ENCODE measurements at regions not wholly inside any gene's neighbourhood (a gene's known extent, or its start where the extent isn't known, plus 50 kb on each side); places are given as distances from the start of the nearest gene placed in this dataset.
"Not testable (repeated sequence)": the region's sequence is repeated elsewhere in the genome, so short reads cannot be mapped to it uniquely, and the experiment has no call there.

DNA sequence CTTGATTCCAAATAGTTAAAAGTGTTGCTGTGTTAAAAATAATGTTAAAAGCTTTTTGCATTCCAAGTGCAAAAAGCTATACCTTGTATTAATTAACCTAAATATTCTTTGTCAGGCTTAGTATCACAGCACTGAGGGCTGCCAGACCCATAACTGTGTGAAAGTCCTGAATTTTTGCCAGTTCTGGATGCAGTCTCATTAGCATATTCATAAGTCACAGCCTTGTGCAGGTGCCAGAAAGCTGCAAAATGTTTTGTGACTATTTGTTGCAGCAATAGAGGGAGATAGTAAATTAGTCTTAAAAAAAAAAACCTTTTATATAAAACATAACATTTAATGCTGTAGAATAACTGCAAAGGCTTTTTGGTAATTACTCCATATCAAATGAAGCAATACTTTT lies 56.6 kb downstream of the SLITRK1 start:
- DNase-seq, result no peak

DNA sequence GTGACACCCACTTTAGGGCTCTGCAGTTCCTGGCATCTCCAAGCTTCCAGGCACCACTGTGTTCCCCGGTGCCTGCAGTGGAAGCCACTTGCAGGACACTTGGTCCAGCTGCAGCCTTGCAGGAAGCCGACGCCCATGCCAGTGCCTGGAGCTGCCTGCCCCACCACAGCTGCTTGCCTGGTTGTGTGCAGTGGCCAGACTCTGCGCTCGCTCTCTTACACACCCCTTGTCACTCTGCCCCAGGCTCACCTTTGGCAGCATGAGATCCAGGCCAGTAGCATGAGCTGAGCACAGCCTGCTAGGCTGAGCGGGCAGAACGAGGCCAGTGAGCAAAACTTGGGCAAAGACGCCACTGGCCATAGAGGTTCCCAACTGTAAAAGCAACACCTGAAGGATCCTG lies 57.7 kb downstream of the SLITRK1 start:
- no peak for DNase-seq

DNA sequence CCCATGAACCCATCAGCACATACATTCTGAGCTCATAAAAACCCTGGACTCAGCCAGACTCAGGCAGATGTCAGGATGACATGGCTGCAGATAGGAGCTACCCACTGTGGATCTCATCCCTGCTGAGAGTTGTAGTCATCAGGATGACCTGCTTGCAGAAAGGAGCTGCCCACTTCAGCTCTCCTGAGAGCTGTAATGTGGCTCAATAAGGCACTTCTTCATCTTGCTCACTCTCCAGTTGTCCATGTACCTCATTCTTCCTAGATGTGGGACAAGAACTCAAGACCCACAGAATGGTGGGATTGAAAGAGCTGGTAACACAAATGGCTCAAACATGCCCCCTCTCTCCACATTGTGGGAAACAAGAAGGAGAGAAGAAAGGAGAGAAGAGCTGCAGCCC lies 58.2 kb downstream of the SLITRK1 start:
- DNase-seq, result no peak

DNA sequence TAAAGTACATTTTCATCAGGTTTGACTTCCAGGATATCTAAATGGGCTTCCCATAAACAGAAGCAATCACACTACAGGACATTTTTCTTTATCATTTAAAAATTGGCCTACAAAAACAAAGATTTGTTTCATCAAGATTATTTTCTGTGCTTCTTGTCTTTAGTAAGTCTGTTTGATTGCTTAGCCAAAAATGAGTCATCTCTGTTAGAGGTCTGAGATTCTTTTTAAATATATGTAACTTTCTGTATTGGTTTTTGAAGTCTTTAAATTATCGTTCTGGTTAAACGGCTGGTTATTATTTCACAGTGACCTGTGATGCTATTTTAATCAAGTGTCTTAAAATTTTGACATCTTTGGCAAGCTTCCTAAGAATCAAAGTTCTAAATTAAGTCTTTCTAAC lies 62.7 kb downstream of the SLITRK1 start:
- DNase-seq, result no peak

DNA sequence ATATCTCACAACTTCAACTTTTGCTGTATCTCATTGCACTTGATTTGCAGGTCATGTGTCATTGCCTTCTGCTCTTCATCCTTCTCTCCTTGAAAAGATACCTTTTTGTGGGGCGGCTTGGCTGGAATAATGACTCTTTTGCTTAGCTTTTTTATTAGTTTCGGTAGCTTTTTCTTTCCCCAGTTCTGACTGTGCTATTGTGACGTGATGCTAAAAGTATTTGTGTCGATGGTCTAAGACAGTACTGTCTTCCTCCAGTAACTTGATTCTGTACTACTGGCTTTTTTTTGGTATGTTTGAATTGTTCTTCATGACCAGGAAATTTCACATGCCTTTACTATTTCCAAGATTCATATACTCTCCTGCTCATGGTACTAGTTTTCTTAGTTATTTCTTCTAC lies 63.1 kb downstream of the SLITRK1 start:
- no peak for DNase-seq

DNA sequence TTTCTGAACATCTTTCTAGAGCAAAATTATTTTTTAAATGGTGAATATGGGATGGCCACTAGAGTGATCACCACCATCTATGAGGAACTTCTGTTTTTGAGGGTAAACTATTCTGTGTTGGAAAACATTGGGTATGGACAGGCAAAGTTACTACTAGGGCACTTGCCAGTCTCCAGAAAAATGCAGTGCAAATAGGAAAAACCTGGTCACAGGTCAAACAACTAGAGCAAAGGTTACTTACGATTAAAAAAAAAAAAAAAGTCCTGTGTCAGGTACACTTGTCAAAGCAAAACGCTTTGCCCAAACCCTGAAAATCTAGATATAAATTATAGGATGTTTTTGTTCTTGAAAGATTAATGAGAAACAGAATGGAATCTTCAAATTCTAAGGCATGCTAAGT lies 66.2 kb downstream of the SLITRK1 start:
- no peak for DNase-seq

DNA sequence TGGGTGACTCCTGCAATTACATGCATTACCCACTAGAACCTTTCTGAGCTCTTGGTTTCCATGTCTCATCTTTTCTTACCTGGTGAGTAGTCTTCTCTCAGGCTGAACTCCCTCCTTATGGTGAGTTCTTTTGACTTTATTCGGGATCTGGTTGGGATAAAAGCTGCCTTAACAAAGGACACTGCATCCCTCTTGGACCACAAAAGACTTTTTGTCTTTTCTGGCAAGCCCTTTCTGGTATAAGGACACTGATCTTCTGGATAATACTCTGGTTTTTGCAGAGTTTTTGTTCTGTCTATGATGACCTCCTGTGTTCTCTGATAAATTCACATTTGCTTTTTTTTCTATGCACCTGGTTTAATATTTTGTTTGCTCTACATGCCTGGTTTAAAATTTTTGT lies 66.7 kb downstream of the SLITRK1 start:
- no peak for DNase-seq

DNA sequence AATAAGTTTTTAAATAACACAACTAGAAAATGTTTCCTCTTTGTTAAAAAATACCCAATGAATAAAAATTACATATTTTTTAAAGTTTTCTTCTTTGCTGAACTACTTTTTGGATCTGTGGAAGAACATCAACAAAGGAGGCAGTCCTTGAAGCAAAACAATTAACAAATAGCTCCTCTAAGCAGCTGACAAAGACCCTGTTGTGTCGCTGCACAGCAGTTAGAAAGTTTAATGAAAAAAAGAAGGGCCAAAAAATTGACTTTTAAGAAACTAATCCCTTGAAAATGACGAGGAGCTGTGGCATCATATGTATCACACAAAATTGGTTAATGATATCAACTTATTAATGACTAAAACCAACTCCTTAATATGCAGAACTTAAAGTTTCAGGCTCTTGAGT lies 72.1 kb downstream of the SLITRK1 start:
- no peak for DNase-seq

DNA sequence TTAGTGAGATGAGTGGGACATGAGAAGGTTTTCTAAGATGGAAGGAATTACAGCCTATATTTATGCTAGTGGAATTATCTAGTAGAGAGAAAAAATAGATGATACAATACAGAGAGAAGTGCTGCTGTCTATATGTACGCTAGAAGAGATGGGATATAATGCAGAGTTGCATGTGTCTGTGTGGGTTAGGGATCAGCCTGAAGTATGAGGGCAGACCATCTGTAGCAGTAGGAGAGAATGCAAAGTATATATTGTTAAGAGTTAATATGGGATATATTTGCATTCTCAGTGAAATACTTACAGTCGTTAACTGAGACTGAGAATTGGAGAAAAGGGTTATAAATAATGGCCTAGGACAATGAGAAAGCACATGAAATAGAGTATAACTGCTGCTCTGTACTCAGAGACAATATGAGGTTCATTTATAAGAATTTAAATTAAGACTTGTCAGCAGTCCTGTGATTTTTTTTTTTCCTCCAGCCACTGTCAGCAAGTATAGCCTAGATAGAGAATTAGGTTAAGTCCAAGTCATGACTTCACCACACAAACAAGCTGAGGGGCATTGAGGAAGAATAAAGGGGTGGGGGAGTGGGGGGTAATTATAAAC lies 77.8 kb downstream of the SLITRK1 start:
- DNase-seq, result no peak

DNA sequence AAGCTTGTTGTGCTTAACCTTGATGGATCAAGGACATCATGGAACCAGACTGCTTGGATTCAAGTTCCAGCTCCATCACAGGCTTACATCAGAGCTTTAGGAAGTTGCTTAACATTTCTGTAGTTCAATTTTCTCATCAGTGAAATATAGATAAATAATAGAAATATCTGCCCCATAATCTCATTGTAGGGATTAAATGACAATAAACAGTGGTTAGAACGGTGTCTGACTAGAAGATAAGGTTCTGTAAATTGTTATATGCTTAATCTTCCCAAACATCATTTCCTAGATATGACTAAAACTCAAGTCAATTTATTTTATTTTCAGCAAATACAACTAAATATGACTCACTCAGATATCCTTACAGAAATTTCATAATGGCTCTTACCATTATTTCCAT lies 83.5 kb downstream of the SLITRK1 start:
- DNase-seq, result no peak

DNA sequence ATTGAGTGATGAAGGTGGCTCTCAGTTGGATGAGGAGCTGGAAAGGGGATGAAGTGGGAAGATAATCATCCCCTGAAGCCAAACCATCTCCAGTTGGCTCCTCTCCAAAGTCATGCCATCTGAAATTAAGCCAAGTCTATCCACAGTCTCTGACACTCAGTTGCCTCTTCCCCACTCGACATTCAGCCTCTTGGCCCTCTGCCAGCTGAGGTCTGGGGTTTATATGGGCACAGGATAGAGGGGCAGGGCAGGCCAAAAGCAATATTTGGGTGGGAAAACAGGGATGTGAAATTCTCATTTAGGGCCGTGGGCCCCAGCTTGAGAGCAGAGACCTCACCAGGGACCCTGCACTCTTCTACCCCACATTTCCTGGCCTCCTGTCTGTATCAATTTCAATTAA lies 85.9 kb downstream of the SLITRK1 start:
- DNase-seq, result peak in 1 of 2 experiments; percentile 25

DNA sequence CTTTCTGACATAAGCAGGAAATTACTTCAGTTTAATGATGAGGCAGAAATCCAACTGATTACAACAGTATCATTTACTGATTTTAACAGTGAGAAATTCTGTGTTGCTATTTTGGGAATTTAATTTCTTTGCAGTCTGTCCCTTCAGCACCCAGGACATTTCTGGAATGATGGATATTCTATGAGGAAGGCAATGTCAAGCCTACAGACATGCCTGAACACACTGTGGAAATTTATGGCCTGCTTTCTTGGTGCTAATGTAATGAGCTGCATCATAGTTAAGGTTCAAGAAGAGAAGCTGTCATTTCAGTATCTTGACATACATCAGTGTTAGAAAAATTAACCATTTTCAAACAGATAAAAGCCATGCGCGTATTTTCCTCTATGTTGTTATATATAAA lies 87.7 kb downstream of the SLITRK1 start:
- no peak for DNase-seq

DNA sequence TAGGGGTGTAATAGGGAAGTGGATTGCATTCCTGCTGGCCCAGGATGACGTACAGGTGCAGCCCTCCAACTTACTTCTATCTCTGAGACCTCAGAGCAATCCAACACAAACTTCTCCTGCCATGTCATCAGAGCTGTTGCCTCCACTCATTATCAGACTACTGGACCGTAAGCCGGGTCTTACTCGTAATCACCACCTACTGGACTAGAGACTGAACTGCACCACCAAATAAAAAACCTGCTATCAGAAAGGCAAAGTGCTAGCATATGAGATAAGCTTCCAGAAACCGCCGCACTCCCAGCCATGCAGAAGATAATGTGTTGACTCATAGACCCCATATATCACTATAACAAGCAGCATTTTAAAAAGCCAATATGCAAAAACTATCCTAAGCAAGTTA lies 102.0 kb downstream of the SLITRK1 start:
- DNase-seq, result no peak

DNA sequence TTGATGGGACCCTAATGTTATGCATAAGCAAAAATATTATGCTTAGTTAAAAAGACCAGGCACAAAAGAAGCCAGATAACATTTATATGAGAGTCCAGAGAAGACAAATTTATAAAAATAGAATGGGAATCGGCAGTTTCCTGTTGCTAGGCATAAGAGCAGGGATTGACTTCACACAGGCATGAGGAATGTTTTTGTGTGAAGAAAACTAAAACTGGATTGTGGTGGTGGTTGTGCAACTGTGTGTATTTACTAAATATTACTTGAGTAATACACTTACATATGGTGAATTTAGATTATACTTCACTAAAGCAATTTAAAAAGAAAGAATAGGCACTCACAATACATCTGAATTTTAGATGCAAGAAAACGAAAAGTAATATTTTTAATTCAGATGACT lies 108.3 kb downstream of the SLITRK1 start:
- DNase-seq, result no peak

DNA sequence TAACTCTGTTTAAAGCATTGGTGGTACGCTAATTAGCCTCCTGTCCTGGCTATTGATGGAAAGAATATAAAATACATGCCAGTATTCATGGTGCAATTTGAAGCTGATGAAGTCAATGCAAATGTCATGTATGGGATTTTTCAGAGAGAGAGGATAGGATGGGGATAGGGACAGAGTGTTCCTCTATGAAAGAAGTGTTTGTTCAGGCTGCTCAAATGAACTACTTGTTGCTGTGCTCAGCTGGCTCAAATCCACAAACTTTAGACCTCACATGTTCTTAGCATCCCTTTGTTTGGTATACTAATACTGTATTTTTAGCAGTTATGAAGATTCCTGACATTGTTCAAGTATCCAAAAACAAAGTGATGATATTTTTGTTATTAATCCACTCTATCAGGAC lies 116.5 kb downstream of the SLITRK1 start:
- no peak for DNase-seq

DNA sequence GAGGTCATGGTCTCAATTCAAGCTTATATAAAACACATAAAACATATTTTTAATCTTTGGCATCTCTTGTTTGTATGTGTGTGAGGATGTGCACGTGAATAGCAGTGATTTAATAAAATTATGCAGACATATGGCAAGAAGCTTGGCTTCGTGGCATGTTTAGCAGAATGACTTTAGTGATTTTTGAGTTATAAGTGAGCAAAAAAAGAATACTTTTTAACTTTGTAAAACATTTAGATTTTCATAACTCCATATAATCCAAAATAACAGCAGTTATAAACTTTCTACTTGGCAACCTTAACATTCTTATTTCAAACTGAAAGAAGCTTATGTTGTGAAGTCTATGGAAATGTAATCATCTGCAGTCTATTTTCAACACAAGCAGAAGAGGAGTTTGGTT lies 120.6 kb downstream of the SLITRK1 start:
- no peak for DNase-seq

DNA sequence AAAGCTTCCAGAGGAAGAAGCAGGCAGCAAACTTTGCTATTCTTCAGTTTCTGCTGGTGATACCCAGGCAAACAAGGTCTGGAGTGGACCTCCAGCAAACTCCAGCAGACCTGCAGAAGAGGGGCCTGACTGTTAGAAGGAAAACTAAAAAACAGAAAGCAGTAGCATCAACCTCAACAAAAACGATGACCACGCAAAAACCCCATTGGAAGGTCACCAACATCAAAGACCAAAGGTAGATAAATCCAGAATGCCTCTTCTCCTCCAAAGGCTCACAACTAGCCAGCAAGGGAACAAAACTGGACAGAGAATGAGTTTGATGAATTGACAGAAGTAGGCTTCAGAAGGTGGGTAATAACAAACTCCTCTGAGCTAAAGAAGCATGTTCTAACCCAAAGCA lies 127.1 kb downstream of the SLITRK1 start:
- not testable (repeated sequence) for DNase-seq

DNA sequence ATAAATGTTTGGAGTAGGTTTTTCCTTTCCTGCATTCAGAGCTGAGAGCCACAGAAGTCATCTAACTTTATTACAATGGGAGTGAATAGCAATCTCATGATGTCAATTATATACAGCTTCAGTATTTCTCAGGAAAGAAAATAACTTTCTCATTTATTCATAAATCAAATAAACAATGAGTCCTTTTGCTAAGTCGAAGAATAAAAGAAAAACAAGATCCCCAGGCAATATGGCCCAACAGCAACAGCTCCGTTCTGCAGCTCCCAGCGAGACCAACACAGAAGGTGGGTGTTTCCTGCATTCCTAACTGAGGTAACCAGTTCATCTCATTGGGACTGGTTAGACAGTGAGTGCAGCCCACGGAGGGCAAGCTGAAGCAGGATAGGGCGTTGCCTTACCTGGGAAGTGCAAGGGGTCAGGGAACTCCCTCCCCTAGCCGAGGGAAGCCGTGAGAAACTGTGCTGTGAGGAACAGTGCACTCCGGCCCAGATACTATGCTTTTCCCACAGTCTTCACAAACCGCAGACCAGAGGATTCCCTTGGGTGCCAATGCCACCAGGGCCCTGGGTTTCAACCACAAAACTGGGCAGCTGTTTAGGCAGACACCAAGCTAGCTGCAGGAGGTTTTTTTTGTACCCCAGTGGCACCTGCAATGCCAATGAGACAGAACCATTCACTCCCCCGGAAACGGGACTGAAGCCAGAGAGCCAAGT lies 128.2 kb downstream of the SLITRK1 start:
- DNase-seq, result no peak

DNA sequence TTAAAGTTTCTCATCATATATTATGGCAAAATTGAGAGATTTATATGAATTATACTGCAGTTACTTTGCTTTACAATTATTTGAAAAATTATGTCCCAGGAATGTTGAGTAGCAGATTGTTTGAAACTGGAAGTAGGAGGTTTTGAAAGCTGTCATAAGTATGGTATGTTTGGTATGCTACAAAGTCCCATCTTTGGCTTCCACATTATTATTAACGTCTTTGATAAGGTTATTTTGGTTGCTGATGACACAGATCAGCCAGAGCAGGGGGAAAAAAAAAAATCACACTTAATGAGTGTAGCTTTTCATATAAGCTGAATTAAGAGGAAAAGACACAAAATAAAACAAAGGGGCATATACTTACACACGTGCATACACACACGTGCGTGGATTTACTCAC lies 130.1 kb downstream of the SLITRK1 start:
- no peak for DNase-seq

DNA sequence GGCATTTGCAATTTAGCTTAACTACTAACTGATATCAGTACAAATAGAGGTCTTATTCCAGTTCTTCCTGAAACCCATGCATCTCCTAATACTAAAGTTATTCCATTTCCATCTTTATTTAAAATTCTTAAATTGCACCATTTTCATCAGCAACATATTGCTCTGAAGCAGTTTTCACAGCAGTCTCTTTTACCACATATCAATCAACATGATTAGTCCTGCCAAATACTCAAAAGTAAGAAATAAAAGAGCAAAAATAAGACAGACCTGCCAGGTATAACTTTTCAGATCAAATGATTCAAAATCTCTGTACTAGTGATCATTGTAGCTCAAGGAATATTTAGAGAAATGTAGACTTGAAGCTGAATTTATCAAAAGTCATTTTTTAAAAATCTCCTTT lies 141.7 kb downstream of the SLITRK1 start:
- no peak for DNase-seq

DNA sequence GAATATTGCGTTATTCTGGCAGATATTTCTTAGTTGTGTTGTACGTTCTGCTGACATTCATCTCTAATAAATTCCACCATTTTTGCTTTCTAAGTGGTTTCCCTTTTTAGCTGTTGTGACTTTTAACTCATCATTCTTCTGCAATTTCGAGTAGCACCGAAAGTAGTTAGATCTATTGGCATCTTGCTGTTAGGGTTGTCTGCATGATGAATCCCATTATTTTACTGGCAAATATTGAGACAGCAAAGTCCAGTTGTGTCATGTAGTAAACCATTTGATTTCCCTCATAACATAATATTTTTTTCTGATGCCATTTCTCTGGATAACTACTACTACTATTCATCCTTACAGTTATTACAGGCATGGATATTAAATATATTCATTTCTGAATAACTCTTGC lies 143.9 kb downstream of the SLITRK1 start:
- DNase-seq, result no peak

DNA sequence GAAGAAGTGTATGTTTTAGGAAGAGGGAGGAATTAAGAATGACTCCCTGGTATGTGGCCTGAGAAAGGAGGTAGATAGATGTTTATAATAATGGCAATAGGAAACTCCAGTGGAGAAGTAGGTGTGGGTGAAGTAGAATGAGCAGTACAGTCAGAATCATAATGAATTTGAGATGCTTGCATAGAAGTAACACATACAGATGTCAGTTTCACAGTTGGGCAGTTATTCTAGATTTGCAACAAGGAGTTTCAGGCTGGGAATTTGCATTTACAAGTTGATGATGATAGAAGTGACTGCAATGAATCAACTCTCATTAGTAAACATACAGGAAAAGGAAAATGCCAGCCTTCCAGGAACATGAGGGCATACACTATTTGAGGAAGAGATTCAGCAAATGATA lies 149.0 kb downstream of the SLITRK1 start:
- DNase-seq, result no peak

DNA sequence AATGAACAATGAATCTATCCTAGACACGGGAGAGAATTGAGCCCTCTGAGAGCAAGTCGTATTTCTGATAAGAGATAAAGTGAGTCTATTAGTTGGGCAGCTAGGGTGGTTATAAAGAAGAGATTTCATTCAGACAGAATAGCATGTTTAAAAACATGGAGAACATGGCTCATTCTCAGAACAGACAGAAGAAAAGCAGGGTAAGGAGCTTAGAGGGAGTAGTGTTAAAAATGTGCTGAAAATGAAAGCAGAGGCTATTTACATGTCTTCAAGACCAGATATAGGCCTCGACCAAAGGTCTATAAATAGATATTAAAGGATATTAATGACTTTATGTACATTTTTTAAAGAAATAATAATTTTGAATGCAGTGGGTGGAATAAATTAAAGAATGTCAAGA lies 149.5 kb downstream of the SLITRK1 start:
- DNase-seq, result no peak

DNA sequence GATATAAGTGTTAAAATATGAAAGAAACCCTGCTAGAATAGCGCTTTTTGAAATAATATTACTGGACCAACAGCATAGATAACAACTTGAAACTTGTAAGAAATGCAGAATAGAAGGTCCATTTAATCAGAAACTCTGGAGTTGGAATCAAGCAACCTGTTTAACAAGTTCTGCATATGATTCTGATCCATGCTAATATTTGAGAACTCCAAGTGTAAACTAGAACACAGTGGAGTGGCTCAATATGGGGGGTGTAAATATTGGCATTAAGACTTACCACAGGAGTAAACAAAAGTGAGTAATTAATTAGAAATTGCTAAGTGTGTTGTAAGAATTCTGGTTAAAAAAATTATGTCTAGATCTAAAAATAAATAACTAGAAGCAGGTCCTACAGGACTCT lies 151.2 kb downstream of the SLITRK1 start:
- no peak for DNase-seq

DNA sequence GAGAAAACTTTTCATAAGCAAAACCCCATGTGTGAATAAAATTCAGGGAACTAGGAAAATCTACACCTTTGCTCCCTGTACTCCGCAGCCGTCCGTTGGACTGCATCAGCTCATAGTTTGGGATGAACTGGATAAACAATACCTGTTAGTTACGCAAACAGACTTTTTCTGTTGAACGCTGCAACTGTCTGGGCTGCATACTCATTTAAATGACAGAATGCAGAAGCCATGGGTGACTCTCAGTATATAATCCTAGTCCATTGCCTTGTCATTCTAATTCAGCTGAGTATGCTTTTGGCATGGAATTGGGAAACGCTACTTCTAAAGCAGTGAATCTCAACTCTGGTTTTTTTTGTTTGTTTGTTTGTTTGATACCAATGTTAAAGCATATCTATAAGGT lies 151.6 kb downstream of the SLITRK1 start:
- DNase-seq, result no peak

Data from NCI-H524 (cell line).